Stimulated activated CD4-positive, alpha-beta T cell treated with anti-CD3 and anti-CD28 coated beads, Interleukin-4, amount 100 ng/mL, for 24 hours (primary cell): ENCODE measurements at regions not wholly inside any gene's neighbourhood (a gene's known extent, or its start where the extent isn't known, plus 50 kb on each side); places are given as distances from the start of the nearest gene placed in this dataset.
A peak's percentile ranks its signal among the peaks of the same experiment; 100 is the strongest.
"Not testable (repeated sequence)": the region's sequence is repeated elsewhere in the genome, so short reads cannot be mapped to it uniquely, and the experiment has no call there.

ENCODE experiments used
- DNase-seq: peaks from one replicate; pipeline ENCODE4 v3.0.0-alpha.2; 2020

- DNase-seq: no peak
These were observed 209.8 kb upstream of the MYO3A start for GRCh38 chr10:25724241-25724640.

GRCh38 chr10:25725917-25726716 lies 207.9 kb upstream of the MYO3A start:
- peak; percentile 15 for DNase-seq

- no peak for DNase-seq
These were observed 195.3 kb upstream of the MYO3A start for GRCh38 chr10:25738776-25739175.

- no peak for DNase-seq
These were observed 190.2 kb upstream of the MYO3A start for GRCh38 chr10:25743832-25744231.

GRCh38 chr10:25744574-25744973 lies 189.5 kb upstream of the MYO3A start:
- no peak for DNase-seq

- no peak for DNase-seq
These were observed 188.1 kb upstream of the MYO3A start for GRCh38 chr10:25745976-25746375.

GRCh38 chr10:25747084-25747483 lies 186.9 kb upstream of the MYO3A start:
- no peak for DNase-seq

- no peak for DNase-seq
These were observed 185.5 kb upstream of the MYO3A start for GRCh38 chr10:25748509-25748908.

- DNase-seq: no peak
These were observed 180.3 kb upstream of the MYO3A start for GRCh38 chr10:25753776-25754175.

- DNase-seq: not testable (repeated sequence)
These were observed 178.2 kb upstream of the MYO3A start for GRCh38 chr10:25755874-25756273.

GRCh38 chr10:25756784-25757183 lies 177.2 kb upstream of the MYO3A start:
- no peak for DNase-seq

- no peak for DNase-seq
These were observed 176.0 kb upstream of the MYO3A start for GRCh38 chr10:25758041-25758457.

- DNase-seq: no peak
These were observed 175.5 kb upstream of the MYO3A start for GRCh38 chr10:25758511-25758910.

GRCh38 chr10:25761937-25762336 lies 172.1 kb upstream of the MYO3A start:
- no peak for DNase-seq

GRCh38 chr10:25766213-25766612 lies 167.8 kb upstream of the MYO3A start:
- no peak for DNase-seq

GRCh38 chr10:25766687-25767221 lies 167.3 kb upstream of the MYO3A start:
- no peak for DNase-seq

- no peak for DNase-seq
These were observed 165.9 kb upstream of the MYO3A start for GRCh38 chr10:25768167-25768566.

GRCh38 chr10:25778646-25779045 lies 155.4 kb upstream of the MYO3A start:
- no peak for DNase-seq

GRCh38 chr10:25786161-25786560 lies 147.9 kb upstream of the MYO3A start:
- no peak for DNase-seq

- no peak for DNase-seq
These were observed 147.1 kb upstream of the MYO3A start for GRCh38 chr10:25786899-25787298.

GRCh38 chr10:25797888-25798429 lies 136.1 kb upstream of the MYO3A start:
- no peak for DNase-seq

GRCh38 chr10:25804505-25804904 lies 129.5 kb upstream of the MYO3A start:
- no peak for DNase-seq

- DNase-seq: no peak
These were observed 128.0 kb upstream of the MYO3A start for GRCh38 chr10:25805986-25806385.

- no peak for DNase-seq
These were observed 125.7 kb upstream of the MYO3A start for GRCh38 chr10:25808372-25808771.
